Nephron progenitor cell (in vitro differentiated cells): ENCODE measurements at regions not wholly inside any gene's neighbourhood (a gene's known extent, or its start where the extent isn't known, plus 50 kb on each side); places are given as distances from the start of the nearest gene placed in this dataset.

Source experiments
- DNase-seq: peaks from one replicate; pipeline ENCODE4 v3.0.0; 2021
- H3K27ac Mint-ChIP-seq: 2 replicates; pipeline ENCODE4 v1.8.0; 2021; ENCODE audit warnings: mild to moderate bottlenecking, moderate library complexity, mixed read lengths
- H3K27me3 Mint-ChIP-seq: 2 replicates; pipeline ENCODE4 v1.8.0; 2021; ENCODE audit warnings: mild to moderate bottlenecking, low read depth, mixed read lengths; ENCODE audit not compliant: poor library complexity
- H3K36me3 Mint-ChIP-seq: 2 replicates; pipeline ENCODE4 v1.8.0; 2021; ENCODE audit warnings: low read depth, mixed read lengths
- H3K4me1 Mint-ChIP-seq: 2 replicates; pipeline ENCODE4 v1.8.0; 2021; ENCODE audit warnings: mixed read lengths
- H3K4me3 Mint-ChIP-seq: 2 replicates; pipeline ENCODE4 v1.8.0; 2021; ENCODE audit warnings: mild to moderate bottlenecking, moderate library complexity, mixed read lengths
- H3K9me3 Mint-ChIP-seq: 2 replicates; pipeline ENCODE4 v1.8.0; 2021; ENCODE audit warnings: mild to moderate bottlenecking, moderate library complexity, mixed read lengths
- CTCF ChIP-seq: fragments of 200-600 bp; sonication (generic); IDR thresholded peaks from 2 replicates; pipeline ENCODE4 v1.5.0; 2021; ENCODE audit warnings: antibody characterized with exemption

DNA sequence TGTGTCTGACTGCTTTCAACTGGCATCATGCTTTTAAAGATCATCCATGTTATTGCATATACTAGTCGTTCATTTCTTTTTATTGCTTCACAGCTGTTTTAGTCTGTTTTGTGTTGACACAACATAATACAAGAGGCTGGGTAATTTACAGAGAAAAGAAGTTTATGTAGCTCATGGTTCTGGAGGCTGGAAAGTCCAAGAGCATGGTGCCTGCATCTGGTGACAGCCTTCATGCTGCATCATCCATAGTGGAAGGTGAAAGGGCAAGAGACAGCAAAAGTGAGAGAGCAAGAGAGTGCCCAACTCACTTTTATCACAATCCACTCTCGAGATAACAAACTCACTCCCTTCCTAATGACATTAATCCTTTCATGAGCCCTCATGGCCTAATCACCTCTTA is 198.4 kb downstream of the NSG2 start:
- no peak for DNase-seq
- TF ChIP-seq CTCF: no peak
- Mint-ChIP-seq H3K4me3 (no peak overlapping the region), H3K27me3 (peaks cover 3% of the 10 kb centered on the region), H3K9me3 (peaks cover 24% of the 10 kb centered on the region), H3K27ac (no peak overlapping the region), H3K4me1 (peaks cover 26% of the 10 kb centered on the region), H3K36me3 (no peaks in the 10 kb centered on the region)

DNA sequence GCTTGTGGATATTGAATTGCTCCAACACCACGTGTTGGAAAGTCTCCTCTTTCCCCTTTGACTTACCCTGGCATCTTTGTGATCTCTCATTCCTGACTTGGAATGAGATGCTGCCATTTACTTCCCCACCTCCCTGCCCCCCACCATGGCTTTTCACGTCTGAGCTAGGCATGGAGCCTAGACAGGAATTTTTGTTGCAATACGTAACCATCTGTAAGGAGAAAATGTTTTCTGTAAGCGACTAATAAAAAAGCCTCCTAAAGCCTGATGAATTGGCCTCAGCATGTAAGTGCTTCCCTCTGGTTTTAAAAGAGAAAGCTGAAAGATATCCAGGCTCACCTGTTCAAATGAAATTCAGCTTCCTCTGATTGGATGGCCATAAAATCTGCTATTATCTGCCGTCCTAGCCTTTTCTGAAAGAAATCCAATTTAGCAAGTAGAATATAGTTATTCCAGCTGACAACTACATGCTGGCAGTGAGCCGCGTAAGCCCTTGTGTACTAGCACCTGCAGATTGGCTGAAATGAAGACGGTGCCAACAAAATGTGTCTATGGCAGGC is 200.1 kb downstream of the NSG2 start:
- H3K36me3 Mint-ChIP-seq: no peaks in the 10 kb centered on the region
- DNase-seq: no peak
- TF ChIP-seq CTCF: no peak
- H3K4me1 Mint-ChIP-seq: peaks cover 26% of the 10 kb centered on the region
- H3K27me3 Mint-ChIP-seq: no peaks in the 10 kb centered on the region
- no peak overlapping the region for H3K4me3 Mint-ChIP-seq
- H3K9me3 Mint-ChIP-seq: peaks cover 18% of the 10 kb centered on the region
- no peak overlapping the region for H3K27ac Mint-ChIP-seq

GRCh38 chr5:174246743-174247142 is 201.2 kb downstream of the NSG2 start:
- peak overlapping the region; percentile 60 for H3K27ac Mint-ChIP-seq
- H3K36me3 Mint-ChIP-seq: no peaks in the 10 kb centered on the region
- TF ChIP-seq CTCF: no peak
- peaks cover 18% of the 10 kb centered on the region for H3K9me3 Mint-ChIP-seq
- H3K4me3 Mint-ChIP-seq: no peak overlapping the region
- peaks cover 26% of the 10 kb centered on the region for H3K4me1 Mint-ChIP-seq
- H3K27me3 Mint-ChIP-seq: no peaks in the 10 kb centered on the region
- no peak for DNase-seq

DNA sequence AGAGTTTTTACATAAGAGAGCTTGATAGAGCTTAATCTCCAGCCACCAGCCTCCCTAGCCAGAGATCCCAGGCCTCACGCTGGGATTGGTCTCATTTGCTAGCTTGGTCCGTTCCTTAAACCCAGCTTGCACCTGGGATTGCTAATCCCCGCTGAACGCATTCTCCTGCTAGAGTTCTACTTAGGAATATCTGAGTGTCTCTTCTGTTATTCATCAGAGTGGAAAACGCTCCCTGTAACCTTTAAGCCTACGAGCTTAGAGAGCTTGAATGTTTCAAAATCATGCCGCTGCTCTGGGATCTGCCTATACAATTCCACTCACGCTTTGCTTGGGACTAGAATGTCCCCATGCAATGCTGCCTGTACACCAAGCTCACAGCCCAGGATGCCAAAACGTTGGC is 201.8 kb downstream of the NSG2 start:
- no peak for TF ChIP-seq CTCF
- Mint-ChIP-seq H3K36me3 (no peaks in the 10 kb centered on the region), H3K9me3 (peaks cover 18% of the 10 kb centered on the region), H3K27me3 (no peaks in the 10 kb centered on the region), H3K4me3 (no peak overlapping the region), H3K4me1 (peaks cover 26% of the 10 kb centered on the region), H3K27ac (peak overlapping the region; percentile 60)
- no peak for DNase-seq

DNA sequence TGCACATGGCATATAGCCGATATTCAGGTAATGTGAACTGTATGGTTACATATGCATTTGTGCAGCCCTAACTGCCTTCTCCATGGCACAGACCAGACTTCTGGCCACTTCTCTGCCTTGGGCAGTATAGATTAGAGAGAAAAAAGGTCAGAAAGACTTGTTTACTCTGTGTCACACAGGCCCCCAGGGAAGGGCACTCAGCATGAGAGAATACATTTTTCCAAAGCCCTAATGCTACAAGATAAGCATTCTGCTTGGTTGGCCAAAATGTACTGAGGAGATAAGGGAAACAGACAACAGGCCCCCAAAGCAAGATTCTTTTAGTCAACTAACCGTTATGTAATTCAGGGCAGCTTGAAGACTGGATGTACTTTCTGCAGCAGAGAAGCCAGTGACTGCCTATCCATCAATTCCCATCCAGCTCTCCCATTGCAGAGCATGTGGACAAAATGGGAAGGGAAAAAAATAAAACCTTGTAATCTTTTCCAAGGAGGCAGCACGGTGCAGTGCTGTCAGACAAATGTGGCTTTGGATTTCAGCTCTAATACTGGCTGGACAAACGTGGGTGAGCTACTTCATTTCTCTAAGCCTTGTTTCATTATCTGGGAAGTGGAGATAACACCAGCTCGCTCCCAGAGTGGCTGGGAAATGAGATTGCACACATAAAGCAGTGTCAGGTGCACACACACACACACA is 205.9 kb downstream of the NSG2 start:
- no peak overlapping the region for H3K27ac Mint-ChIP-seq
- no peak overlapping the region for H3K4me3 Mint-ChIP-seq
- peaks cover 13% of the 10 kb centered on the region for H3K4me1 Mint-ChIP-seq
- peaks cover 6% of the 10 kb centered on the region for H3K9me3 Mint-ChIP-seq
- TF ChIP-seq CTCF: no peak
- H3K27me3 Mint-ChIP-seq: peaks cover 7% of the 10 kb centered on the region
- no peak for DNase-seq
- H3K36me3 Mint-ChIP-seq: no peaks in the 10 kb centered on the region

DNA sequence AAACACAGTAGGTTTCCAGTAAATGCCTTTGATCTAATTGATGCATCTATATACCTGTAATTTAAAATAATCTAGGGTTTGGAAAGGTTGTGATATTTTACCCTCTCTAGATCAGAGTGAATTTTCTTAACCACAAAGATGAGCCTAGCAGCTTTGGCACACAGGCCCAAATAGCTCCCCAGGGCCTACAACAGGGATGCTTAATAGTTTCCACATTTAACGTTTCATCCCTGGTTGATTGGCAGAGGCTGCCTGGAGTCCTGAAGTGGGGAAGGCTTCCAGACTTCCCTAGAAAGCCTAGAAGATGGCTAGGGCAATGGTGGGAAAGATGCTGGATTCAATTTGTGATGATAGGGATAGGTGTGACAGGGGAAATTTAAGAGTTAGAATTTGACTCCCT is 206.6 kb downstream of the NSG2 start:
- Mint-ChIP-seq H3K4me1 (peaks cover 7% of the 10 kb centered on the region), H3K27me3 (peaks cover 7% of the 10 kb centered on the region), H3K27ac (no peak overlapping the region), H3K4me3 (no peak overlapping the region), H3K9me3 (peaks cover 6% of the 10 kb centered on the region), H3K36me3 (no peaks in the 10 kb centered on the region)
- no peak for TF ChIP-seq CTCF
- DNase-seq: no peak
